ENCODE measurements at regions not wholly inside any gene's neighbourhood (a gene's known extent, or its start where the extent isn't known, plus 50 kb on each side); places are given as distances from the start of the nearest gene placed in this dataset.
"Not testable (repeated sequence)": the region's sequence is repeated elsewhere in the genome, so short reads cannot be mapped to it uniquely, and the experiment has no call there.

- DNase-seq (ENCODE audit: low read depth, low spot score); in situ Hi-C loops (cut with HindIII; ENCODE audit: low pct_unique_long_range_greater_than_20kb, low sequenced_read_pairs): not testable (repeated sequence)
These were observed 171.7 kb upstream of the TAB2 start for GRCh38 chr6:149145800-149146199.

GRCh38 chr6:149147195-149147594, 170.3 kb upstream of the TAB2 start:
- no peak for DNase-seq (ENCODE audit: low read depth, low spot score)
- in situ Hi-C loops (cut with HindIII; ENCODE audit: low pct_unique_long_range_greater_than_20kb, low sequenced_read_pairs) = no loop called here

GRCh38 chr6:149147938-149148718, 169.4 kb upstream of the TAB2 start:
- DNase-seq (ENCODE audit: low read depth, low spot score) = no peak
- in situ Hi-C loops (cut with HindIII; ENCODE audit: low pct_unique_long_range_greater_than_20kb, low sequenced_read_pairs) = no loop called here

- in situ Hi-C loops (cut with HindIII; ENCODE audit: low pct_unique_long_range_greater_than_20kb, low sequenced_read_pairs) = no loop called here
- no peak for DNase-seq (ENCODE audit: low read depth, low spot score)
These were observed 167.9 kb upstream of the TAB2 start for GRCh38 chr6:149149653-149150052.

- in situ Hi-C loops (cut with HindIII; ENCODE audit: low pct_unique_long_range_greater_than_20kb, low sequenced_read_pairs) = no loop called here
These were observed 167.2 kb upstream of the TAB2 start for GRCh38 chr6:149150301-149150700.

GRCh38 chr6:149150801-149151398, 166.6 kb upstream of the TAB2 start:
- in situ Hi-C loops (cut with HindIII; ENCODE audit: low pct_unique_long_range_greater_than_20kb, low sequenced_read_pairs) = no loop called here
- DNase-seq (ENCODE audit: low read depth, low spot score) = no peak

More at GRCh38 chr6:149150301-149150700, 167.2 kb upstream of the TAB2 start:
- no peak for DNase-seq (ENCODE audit: low read depth, low spot score)

- in situ Hi-C loops (cut with HindIII; ENCODE audit: low pct_unique_long_range_greater_than_20kb, low sequenced_read_pairs) = no loop called here
- no peak for DNase-seq (ENCODE audit: low read depth, low spot score)
These were observed 165.0 kb upstream of the TAB2 start for GRCh38 chr6:149152521-149152920.

- no peak for DNase-seq (ENCODE audit: low read depth, low spot score)
- in situ Hi-C loops (cut with HindIII; ENCODE audit: low pct_unique_long_range_greater_than_20kb, low sequenced_read_pairs) = no loop called here
These were observed 164.4 kb upstream of the TAB2 start for GRCh38 chr6:149153100-149153499.

GRCh38 chr6:149153693-149154092, 163.8 kb upstream of the TAB2 start:
- in situ Hi-C loops (cut with HindIII; ENCODE audit: low pct_unique_long_range_greater_than_20kb, low sequenced_read_pairs) = no loop called here
- DNase-seq (ENCODE audit: low read depth, low spot score) = no peak

GRCh38 chr6:149154261-149154821, 163.2 kb upstream of the TAB2 start:
- no peak for DNase-seq (ENCODE audit: low read depth, low spot score)
- in situ Hi-C loops (cut with HindIII; ENCODE audit: low pct_unique_long_range_greater_than_20kb, low sequenced_read_pairs) = no loop called here

- in situ Hi-C loops (cut with HindIII; ENCODE audit: low pct_unique_long_range_greater_than_20kb, low sequenced_read_pairs) = no loop called here
- no peak for DNase-seq (ENCODE audit: low read depth, low spot score)
These were observed 160.4 kb upstream of the TAB2 start for GRCh38 chr6:149157126-149157525.

- in situ Hi-C loops (cut with HindIII; ENCODE audit: low pct_unique_long_range_greater_than_20kb, low sequenced_read_pairs) = no loop called here
- no peak for DNase-seq (ENCODE audit: low read depth, low spot score)
These were observed 159.4 kb upstream of the TAB2 start for GRCh38 chr6:149158076-149158475.

- DNase-seq (ENCODE audit: low read depth, low spot score) = no peak
- in situ Hi-C loops (cut with HindIII; ENCODE audit: low pct_unique_long_range_greater_than_20kb, low sequenced_read_pairs) = no loop called here
These were observed 156.6 kb upstream of the TAB2 start for GRCh38 chr6:149160943-149161342.

- in situ Hi-C loops (cut with HindIII; ENCODE audit: low pct_unique_long_range_greater_than_20kb, low sequenced_read_pairs) = no loop called here
- no peak for DNase-seq (ENCODE audit: low read depth, low spot score)
These were observed 154.6 kb upstream of the TAB2 start for GRCh38 chr6:149162924-149163323.

GRCh38 chr6:149164199-149164750, 153.2 kb upstream of the TAB2 start:
- in situ Hi-C loops (cut with HindIII; ENCODE audit: low pct_unique_long_range_greater_than_20kb, low sequenced_read_pairs) = no loop called here
- no peak for DNase-seq (ENCODE audit: low read depth, low spot score)

GRCh38 chr6:149166336-149166735, 151.2 kb upstream of the TAB2 start:
- no peak for DNase-seq (ENCODE audit: low read depth, low spot score)
- in situ Hi-C loops (cut with HindIII; ENCODE audit: low pct_unique_long_range_greater_than_20kb, low sequenced_read_pairs) = no loop called here

- in situ Hi-C loops (cut with HindIII; ENCODE audit: low pct_unique_long_range_greater_than_20kb, low sequenced_read_pairs) = no loop called here
- DNase-seq (ENCODE audit: low read depth, low spot score) = no peak
These were observed 150.8 kb upstream of the TAB2 start for GRCh38 chr6:149166747-149167146.

GRCh38 chr6:149168968-149169367, 148.5 kb upstream of the TAB2 start:
- in situ Hi-C loops (cut with HindIII; ENCODE audit: low pct_unique_long_range_greater_than_20kb, low sequenced_read_pairs) = no loop called here
- no peak for DNase-seq (ENCODE audit: low read depth, low spot score)
